GM12891 (cell line): ENCODE measurements at regions not wholly inside any gene's neighbourhood (a gene's known extent, or its start where the extent isn't known, plus 50 kb on each side); places are given as distances from the start of the nearest gene placed in this dataset.

Experiments used
- POLR2A ChIP-seq: IDR thresholded peaks from 2 replicates; pipeline ENCODE4 v1.6.1; 2011; ENCODE audit warnings: low read depth, low read length, control low read depth
- TAF1 ChIP-seq: IDR thresholded peaks from 2 replicates; pipeline ENCODE4 v1.6.1; 2011; ENCODE audit warnings: low read depth, low read length, control low read depth

GRCh38 chr2:200021449-200022114 is 66.2 kb downstream of the MAIP1 start:
- TF ChIP-seq POLR2A (no peak), TAF1 (no peak)
